Activated T-cell treated with anti-CD3 and anti-CD28 coated beads, Interleukin-2, amount 50 U/mL, for 48 hours (primary cell): ENCODE measurements at regions not wholly inside any gene's neighbourhood (a gene's known extent, or its start where the extent isn't known, plus 50 kb on each side); places are given as distances from the start of the nearest gene placed in this dataset.

ENCODE experiments used
- DNase-seq, 2 experiments: peaks; one replicate each; pipeline ENCODE4 v3.0.0-alpha.2; 2020

GRCh38 chr11:82365351-82365750 lies 368.3 kb downstream of the FAM181B start:
- DNase-seq, result no peak

- DNase-seq, result no peak
Observed at GRCh38 chr11:82356316-82356715, 377.3 kb downstream of the FAM181B start.

GRCh38 chr11:82355313-82355823 lies 378.3 kb downstream of the FAM181B start:
- no peak for DNase-seq

GRCh38 chr11:82326853-82327252 lies 406.8 kb downstream of the FAM181B start:
- DNase-seq, result no peak

GRCh38 chr11:82321206-82321605 lies 412.5 kb downstream of the FAM181B start:
- no peak for DNase-seq

GRCh38 chr11:82315093-82315492 lies 418.6 kb downstream of the FAM181B start:
- no peak for DNase-seq

GRCh38 chr11:82308979-82309378 lies 424.7 kb downstream of the FAM181B start:
- DNase-seq, result no peak

GRCh38 chr11:82305123-82305522 lies 428.5 kb downstream of the FAM181B start:
- no peak for DNase-seq

- DNase-seq, result no peak
Observed at GRCh38 chr11:82303671-82304070, 430.0 kb downstream of the FAM181B start.

- DNase-seq, result no peak
Observed at GRCh38 chr11:82288471-82288870, 445.2 kb downstream of the FAM181B start.

- DNase-seq, result no peak
Observed at GRCh38 chr11:82270870-82271269, 462.8 kb downstream of the FAM181B start.

- no peak for DNase-seq
Observed at GRCh38 chr11:82268627-82269026, 465.0 kb downstream of the FAM181B start.

- DNase-seq, result no peak
Observed at GRCh38 chr11:82267186-82267585, 466.5 kb downstream of the FAM181B start.

- no peak for DNase-seq
Observed at GRCh38 chr11:82261367-82261766, 472.3 kb downstream of the FAM181B start.

- no peak for DNase-seq
Observed at GRCh38 chr11:82250047-82250446, 483.6 kb downstream of the FAM181B start.

GRCh38 chr11:82246926-82247325 lies 486.7 kb downstream of the FAM181B start:
- no peak for DNase-seq

GRCh38 chr11:82239498-82239897 lies 494.2 kb downstream of the FAM181B start:
- DNase-seq, result no peak

- no peak for DNase-seq
Observed at GRCh38 chr11:82234256-82234655, 499.4 kb downstream of the FAM181B start.

GRCh38 chr11:82233201-82233600 lies 500.5 kb downstream of the FAM181B start:
- DNase-seq, result no peak

- DNase-seq, result no peak
Observed at GRCh38 chr11:82229341-82229740, 504.3 kb downstream of the FAM181B start.

GRCh38 chr11:82225930-82226329 lies 507.7 kb downstream of the FAM181B start:
- no peak for DNase-seq

GRCh38 chr11:82225502-82225901 lies 508.2 kb downstream of the FAM181B start:
- no peak for DNase-seq

GRCh38 chr11:82216927-82217570 lies 516.6 kb downstream of the FAM181B start:
- no peak for DNase-seq

- DNase-seq, result no peak
Observed at GRCh38 chr11:82210011-82210410, 523.7 kb downstream of the FAM181B start.

- DNase-seq, result no peak
Observed at GRCh38 chr11:82195283-82195682, 538.4 kb downstream of the FAM181B start.
